ENCODE measurements at regions not wholly inside any gene's neighbourhood (a gene's known extent, or its start where the extent isn't known, plus 50 kb on each side); places are given as distances from the start of the nearest gene placed in this dataset.
"Not testable (repeated sequence)": the region's sequence is repeated elsewhere in the genome, so short reads cannot be mapped to it uniquely, and the experiment has no call there.

GRCh38 chr20:53854609-53854926 lies 215.8 kb downstream of the BCAS1 start:
- TF ChIP-seq POLR2A, CTCF (IDR thresholded peaks at IDR 0.05): not testable (repeated sequence)

Measured in right lobe of liver (tissue), 4 donors.